ENCODE measurements at regions not wholly inside any gene's neighbourhood (a gene's known extent, or its start where the extent isn't known, plus 50 kb on each side); places are given as distances from the start of the nearest gene placed in this dataset.
"Not testable (repeated sequence)": the region's sequence is repeated elsewhere in the genome, so short reads cannot be mapped to it uniquely, and the experiment has no call there.

GRCh38 chr2:84173041-84173440 lies 286.0 kb downstream of the SUCLG1 start:
- intact Hi-C loops (cut with DNase I), result no loop called here
- no peak for DNase-seq (ENCODE audit: low spot score)

- no peak for DNase-seq (ENCODE audit: low spot score)
Observed at GRCh38 chr2:84170979-84171378, 288.1 kb downstream of the SUCLG1 start.

GRCh38 chr2:84169871-84170270 lies 289.2 kb downstream of the SUCLG1 start:
- no peak for DNase-seq (ENCODE audit: low spot score)
- intact Hi-C loops (cut with DNase I), result no loop called here

More at GRCh38 chr2:84170979-84171378, 288.1 kb downstream of the SUCLG1 start:
- intact Hi-C loops (cut with DNase I), result no loop called here

GRCh38 chr2:84168552-84168951 lies 290.5 kb downstream of the SUCLG1 start:
- DNase-seq (ENCODE audit: low spot score); intact Hi-C loops (cut with DNase I): not testable (repeated sequence)

- intact Hi-C loops (cut with DNase I), result no loop called here
- DNase-seq (ENCODE audit: low spot score), result no peak
Observed at GRCh38 chr2:84165256-84165655, 293.8 kb downstream of the SUCLG1 start.

GRCh38 chr2:84160453-84160852 lies 298.6 kb downstream of the SUCLG1 start:
- DNase-seq (ENCODE audit: low spot score), result no peak
- intact Hi-C loops (cut with DNase I), result no loop called here

- DNase-seq (ENCODE audit: low spot score), result no peak
- intact Hi-C loops (cut with DNase I), result no loop called here
Observed at GRCh38 chr2:84158605-84159004, 300.5 kb downstream of the SUCLG1 start.

- no peak for DNase-seq (ENCODE audit: low spot score)
- intact Hi-C loops (cut with DNase I), result no loop called here
Observed at GRCh38 chr2:84152462-84152861, 306.6 kb downstream of the SUCLG1 start.

- intact Hi-C loops (cut with DNase I), result no loop called here
- no peak for DNase-seq (ENCODE audit: low spot score)
Observed at GRCh38 chr2:84144345-84144744, 314.7 kb downstream of the SUCLG1 start.

- no peak for DNase-seq (ENCODE audit: low spot score)
- intact Hi-C loops (cut with DNase I), result no loop called here
Observed at GRCh38 chr2:84137034-84137433, 322.0 kb downstream of the SUCLG1 start.

GRCh38 chr2:84132370-84132769 lies 326.7 kb downstream of the SUCLG1 start:
- DNase-seq (ENCODE audit: low spot score), result no peak
- intact Hi-C loops (cut with DNase I), result no loop called here

- intact Hi-C loops (cut with DNase I), result no loop called here
- DNase-seq (ENCODE audit: low spot score), result no peak
Observed at GRCh38 chr2:84131278-84131830, 327.7 kb downstream of the SUCLG1 start.

- no peak for DNase-seq (ENCODE audit: low spot score)
- intact Hi-C loops (cut with DNase I), result no loop called here
Observed at GRCh38 chr2:84129018-84129417, 330.1 kb downstream of the SUCLG1 start.

GRCh38 chr2:84127812-84128211 lies 331.3 kb downstream of the SUCLG1 start:
- DNase-seq (ENCODE audit: low spot score); intact Hi-C loops (cut with DNase I): not testable (repeated sequence)

- DNase-seq (ENCODE audit: low spot score), result no peak
- intact Hi-C loops (cut with DNase I), result no loop called here
Observed at GRCh38 chr2:84126530-84126929, 332.6 kb downstream of the SUCLG1 start.

GRCh38 chr2:84126084-84126483 lies 333.0 kb downstream of the SUCLG1 start:
- DNase-seq (ENCODE audit: low spot score), result no peak
- intact Hi-C loops (cut with DNase I), result no loop called here

GRCh38 chr2:84116143-84116542 lies 342.9 kb downstream of the SUCLG1 start:
- DNase-seq (ENCODE audit: low spot score), result no peak
- intact Hi-C loops (cut with DNase I), result no loop called here

- DNase-seq (ENCODE audit: low spot score), result no peak
- intact Hi-C loops (cut with DNase I), result no loop called here
Observed at GRCh38 chr2:84115173-84115857, 343.8 kb downstream of the SUCLG1 start.

- intact Hi-C loops (cut with DNase I); DNase-seq (ENCODE audit: low spot score): not testable (repeated sequence)
Observed at GRCh38 chr2:84103816-84104527, 355.1 kb downstream of the SUCLG1 start.

GRCh38 chr2:84102274-84102673 lies 356.8 kb downstream of the SUCLG1 start:
- intact Hi-C loops (cut with DNase I), result no loop called here
- DNase-seq (ENCODE audit: low spot score), result no peak

GRCh38 chr2:84088656-84089055 lies 370.4 kb downstream of the SUCLG1 start:
- intact Hi-C loops (cut with DNase I), result no loop called here
- DNase-seq (ENCODE audit: low spot score), result no peak
